DMS 273 (cell line): ENCODE measurements at regions not wholly inside any gene's neighbourhood (a gene's known extent, or its start where the extent isn't known, plus 50 kb on each side); places are given as distances from the start of the nearest gene placed in this dataset.

ENCODE experiments used
- DNase-seq: peaks from one replicate; lab custom pipeline; 2025; ENCODE audit not compliant: unreplicated experiment; lab: John Stamatoyannopoulos, UW

- DNase-seq: no peak
Observed at GRCh38 chr5:165015547-165015946, 1510.1 kb downstream of the MAT2B start.

GRCh38 chr5:165026971-165027370 lies 1521.6 kb downstream of the MAT2B start:
- no peak for DNase-seq

GRCh38 chr5:165028356-165028755 lies 1522.9 kb downstream of the MAT2B start:
- no peak for DNase-seq

DNA sequence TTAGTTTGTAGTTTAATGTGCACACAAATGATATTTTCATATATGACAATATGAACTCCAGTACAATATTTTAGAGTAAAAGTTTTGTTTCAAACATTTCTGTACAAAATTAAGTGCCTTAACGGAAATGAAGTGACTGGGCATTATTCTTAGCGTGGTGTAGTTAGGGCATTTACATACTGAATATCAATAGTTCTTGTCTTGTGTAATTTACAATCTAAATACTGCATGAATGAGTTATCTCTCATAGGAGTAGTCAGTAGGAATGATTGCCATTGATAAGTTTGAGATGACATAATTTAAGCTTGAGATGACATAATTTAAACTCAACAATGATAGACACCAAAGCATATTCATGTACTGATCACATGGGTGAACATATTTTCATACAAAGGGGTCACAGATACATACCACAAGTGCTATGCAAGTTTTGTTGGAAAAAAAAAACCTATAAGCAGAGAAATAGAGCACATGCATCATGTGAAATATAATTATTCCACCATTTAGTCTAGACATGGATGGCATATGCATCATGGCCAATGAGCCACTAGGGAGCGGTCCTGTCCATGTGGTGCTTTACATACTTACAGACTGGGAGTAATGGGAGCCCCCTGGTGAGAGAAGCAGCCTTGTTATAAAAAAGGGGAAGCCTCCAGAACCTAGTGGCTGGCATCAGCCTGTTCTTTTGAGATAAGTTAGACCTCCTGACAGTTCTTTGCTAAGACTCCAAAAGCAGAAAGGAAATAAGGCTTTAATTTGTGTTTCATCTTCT lies 1523.9 kb downstream of the MAT2B start:
- DNase-seq: peak; percentile 48

DNA sequence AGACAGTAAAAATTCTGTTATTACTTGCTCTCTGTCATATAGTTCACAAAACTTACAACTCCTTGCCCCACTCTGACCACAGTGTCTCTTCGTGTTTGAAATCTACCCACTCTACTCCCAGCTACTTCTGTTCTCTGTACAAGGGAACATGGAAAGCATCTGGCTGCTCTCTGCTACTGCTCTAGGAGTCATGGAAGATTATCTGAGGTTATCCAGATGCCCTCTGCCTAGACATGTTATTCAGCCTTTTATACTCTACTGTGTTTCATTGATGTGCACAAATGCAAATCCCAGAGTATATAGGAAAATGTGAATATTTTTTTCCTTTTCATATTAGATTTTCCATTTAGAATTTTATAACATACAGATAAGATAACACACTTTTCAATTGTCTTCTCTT lies 1525.6 kb downstream of the MAT2B start:
- no peak for DNase-seq

GRCh38 chr5:165031371-165031770 lies 1526.0 kb downstream of the MAT2B start:
- DNase-seq: no peak

DNA sequence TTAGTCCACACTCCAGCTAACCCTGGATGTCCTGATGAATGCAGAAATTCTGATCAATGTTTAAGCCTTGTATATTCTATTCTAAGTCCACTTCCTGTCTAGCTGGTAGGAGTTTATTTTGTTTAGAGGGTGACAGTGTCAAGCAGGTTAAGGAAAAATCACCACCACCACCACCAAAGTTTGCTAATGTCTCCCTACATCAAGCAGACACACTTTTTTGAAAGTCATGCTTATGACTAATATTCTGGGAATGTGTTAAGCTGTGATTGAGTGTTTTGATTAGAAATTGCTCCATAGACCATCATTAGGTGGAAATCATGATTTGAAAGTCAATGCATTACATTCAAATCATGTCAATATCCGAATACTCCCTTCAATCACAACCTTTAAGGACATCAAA lies 1530.1 kb downstream of the MAT2B start:
- DNase-seq: no peak

GRCh38 chr5:165039748-165040147 lies 1534.3 kb downstream of the MAT2B start:
- DNase-seq: no peak

DNA sequence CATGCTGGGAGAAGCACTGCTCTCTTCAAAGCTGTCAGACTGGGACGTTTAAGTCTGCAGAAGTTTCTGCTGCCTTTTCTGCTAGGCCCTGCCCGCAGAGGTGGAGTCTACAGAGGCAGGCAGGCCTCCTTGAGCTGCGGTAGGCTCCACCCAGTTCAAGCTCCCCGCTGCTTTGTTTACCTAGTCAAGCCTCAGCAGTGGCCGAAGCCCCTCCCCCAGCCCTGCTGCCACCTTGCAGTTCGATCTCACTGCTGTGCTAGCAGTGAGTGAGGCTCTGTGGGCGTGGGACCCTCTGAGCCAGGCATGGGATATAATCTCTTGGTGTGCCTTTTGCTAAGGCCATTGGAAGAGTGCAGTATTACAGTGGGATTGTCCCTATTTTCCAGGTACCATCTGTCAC lies 1540.5 kb downstream of the MAT2B start:
- peak; percentile 3 for DNase-seq

GRCh38 chr5:165055476-165055875 lies 1550.1 kb downstream of the MAT2B start:
- no peak for DNase-seq

GRCh38 chr5:165057145-165057544 lies 1551.7 kb downstream of the MAT2B start:
- no peak for DNase-seq

DNA sequence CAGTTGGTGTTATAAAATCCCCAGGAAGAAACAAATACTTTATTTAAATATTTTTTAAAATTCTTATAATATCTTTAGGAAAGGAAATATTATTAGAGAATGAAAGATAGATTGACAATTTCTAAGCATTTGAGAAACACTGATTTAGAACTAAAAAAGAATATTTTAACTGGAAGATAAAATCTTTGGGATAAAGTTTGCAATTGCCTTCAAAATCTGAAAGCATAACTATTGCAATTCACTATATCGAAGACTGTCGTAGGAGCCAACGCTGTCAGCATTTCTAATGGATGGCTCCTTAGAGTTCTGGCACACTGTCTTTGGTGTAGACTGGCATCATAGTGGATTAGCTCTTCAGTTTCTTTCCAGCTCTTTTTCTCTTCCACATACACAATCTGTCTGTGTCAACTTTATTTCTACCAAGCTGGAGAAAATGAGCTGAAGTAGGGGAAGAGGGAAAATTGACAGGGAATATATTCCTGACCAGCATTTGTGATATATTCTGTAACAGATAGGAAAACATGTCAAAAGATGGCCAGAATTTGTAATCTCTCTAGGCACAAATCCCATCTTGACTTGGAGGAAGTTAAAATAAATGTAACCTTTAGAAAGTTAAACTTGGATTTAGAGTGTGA lies 1561.4 kb downstream of the MAT2B start:
- DNase-seq: no peak

GRCh38 chr5:165076686-165077085 lies 1571.3 kb downstream of the MAT2B start:
- DNase-seq: no peak

DNA sequence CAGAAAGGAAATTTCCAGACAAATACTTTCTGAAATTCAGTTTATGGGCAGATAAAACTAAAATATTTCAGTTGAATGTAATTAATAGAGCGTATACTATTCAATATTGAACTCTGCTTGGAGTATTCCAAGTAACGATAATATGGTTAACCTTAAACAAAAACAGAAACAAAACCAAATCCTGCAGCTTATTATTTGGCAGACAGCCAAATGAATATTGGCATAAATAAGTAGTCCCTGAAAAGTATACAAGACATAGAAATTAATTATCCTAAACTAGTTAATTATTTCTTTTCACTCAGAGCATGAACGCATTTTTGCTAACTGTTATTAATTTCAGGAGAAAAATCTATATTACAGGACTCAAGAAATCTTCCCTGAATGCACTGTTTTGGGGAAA lies 1574.0 kb downstream of the MAT2B start:
- DNase-seq: no peak

DNA sequence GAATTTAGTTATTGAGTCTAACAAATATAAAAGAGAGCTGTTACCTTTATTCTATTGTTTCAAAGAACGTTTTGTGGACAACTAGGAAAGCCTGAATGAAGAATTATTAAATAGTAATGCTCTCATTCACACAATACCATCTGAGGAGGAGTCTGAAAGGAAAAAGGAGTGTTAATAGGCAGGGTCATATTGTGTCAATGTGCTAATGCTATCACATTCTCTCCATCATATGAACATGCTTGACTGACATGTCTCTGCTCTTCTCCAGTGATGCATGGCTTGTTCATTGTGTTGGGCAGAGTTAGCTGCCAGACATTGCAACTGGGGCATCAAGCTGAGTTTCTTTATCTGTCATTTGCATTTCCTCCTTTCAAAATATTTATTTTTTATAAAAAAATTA lies 1578.0 kb downstream of the MAT2B start:
- no peak for DNase-seq

- no peak for DNase-seq
Observed at GRCh38 chr5:165086465-165086864, 1581.0 kb downstream of the MAT2B start.

- DNase-seq: no peak
Observed at GRCh38 chr5:165094782-165095181, 1589.4 kb downstream of the MAT2B start.

DNA sequence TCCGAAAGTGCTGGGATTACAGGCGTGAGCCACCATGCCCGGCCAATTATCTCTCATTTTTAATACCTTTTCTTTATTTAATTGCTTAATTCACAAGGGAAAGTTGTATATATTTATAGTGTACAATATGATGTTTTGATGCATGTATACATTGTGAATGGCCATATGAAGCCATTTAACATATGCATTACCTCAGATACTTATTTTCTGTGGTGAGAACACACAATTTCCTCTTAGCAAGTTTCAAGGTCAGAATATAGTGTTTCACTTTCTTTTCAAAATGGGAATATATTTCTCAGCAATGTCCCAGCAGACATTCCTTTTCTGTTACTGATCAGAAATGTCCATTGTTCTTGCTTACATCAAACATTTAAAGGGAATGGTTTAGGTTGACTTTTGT lies 1596.3 kb downstream of the MAT2B start:
- DNase-seq: no peak

DNA sequence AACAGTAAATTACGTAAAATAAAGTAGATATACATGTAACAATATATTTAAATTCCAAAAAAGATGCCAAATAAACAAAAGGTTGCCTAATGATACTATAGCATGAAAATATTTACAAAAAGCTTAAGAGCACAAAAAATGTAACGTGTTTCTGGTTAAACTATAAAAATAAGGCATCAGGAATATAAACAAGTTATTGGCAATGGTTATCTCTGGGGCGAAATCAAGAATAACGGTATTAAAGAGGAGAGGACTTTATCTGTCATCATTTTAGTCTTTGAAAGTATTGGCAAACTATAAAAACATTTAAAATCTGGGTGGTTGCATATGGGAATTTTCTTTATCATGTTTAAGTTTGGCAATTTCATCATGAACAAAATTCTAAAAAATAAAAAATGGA lies 1599.2 kb downstream of the MAT2B start:
- no peak for DNase-seq

DNA sequence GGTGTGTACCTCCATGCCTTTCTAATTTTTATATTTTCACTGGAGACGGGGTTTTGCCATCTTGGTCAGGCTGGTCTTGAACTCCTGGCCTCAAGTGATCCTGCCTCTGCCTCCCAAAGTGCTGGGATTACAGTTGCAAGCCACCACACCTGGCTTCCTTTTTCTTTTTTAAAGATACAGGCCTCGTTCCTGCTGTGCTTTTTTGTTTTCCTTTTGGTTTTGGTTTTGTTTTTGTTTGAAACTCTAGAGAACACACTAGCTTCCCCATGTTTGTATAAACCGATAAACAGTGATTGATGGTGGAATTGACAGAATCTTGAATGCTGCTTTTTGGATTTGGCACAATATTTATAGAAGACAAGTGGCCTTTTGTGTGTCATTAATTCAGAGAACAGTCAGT lies 1603.4 kb downstream of the MAT2B start:
- DNase-seq: no peak

DNA sequence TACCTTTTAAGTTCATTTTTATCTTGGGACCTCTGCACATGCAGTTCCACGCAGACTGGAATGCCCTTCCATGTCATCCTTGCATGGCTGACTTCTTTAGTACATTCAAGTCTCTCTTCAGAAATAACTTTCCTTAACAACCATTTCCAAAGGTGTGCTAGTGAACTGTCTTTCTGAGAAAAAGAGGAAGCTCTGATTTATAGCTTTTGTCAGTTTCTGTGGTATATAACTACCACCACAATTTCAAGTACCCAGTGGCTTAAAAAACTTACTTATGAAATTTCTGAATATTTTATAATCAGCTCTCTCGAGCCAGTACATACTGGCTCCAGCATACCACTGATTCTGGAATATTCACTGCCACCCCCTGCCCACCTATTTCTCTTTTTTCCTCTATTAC lies 1613.8 kb downstream of the MAT2B start:
- no peak for DNase-seq

- DNase-seq: no peak
Observed at GRCh38 chr5:165126598-165126997, 1621.2 kb downstream of the MAT2B start.

GRCh38 chr5:165127941-165128340 lies 1622.5 kb downstream of the MAT2B start:
- no peak for DNase-seq
